Muscle of arm (tissue), 1 donor: ENCODE measurements at regions not wholly inside any gene's neighbourhood (a gene's known extent, or its start where the extent isn't known, plus 50 kb on each side); places are given as distances from the start of the nearest gene placed in this dataset.
A peak's percentile ranks its signal among the peaks of the same experiment; 100 is the strongest.
"Not testable (repeated sequence)": the region's sequence is repeated elsewhere in the genome, so short reads cannot be mapped to it uniquely, and the experiment has no call there.

Experiments used
- DNase-seq: peaks from one replicate; pipeline ENCODE4 v3.0.0-alpha.2; 2013

DNA sequence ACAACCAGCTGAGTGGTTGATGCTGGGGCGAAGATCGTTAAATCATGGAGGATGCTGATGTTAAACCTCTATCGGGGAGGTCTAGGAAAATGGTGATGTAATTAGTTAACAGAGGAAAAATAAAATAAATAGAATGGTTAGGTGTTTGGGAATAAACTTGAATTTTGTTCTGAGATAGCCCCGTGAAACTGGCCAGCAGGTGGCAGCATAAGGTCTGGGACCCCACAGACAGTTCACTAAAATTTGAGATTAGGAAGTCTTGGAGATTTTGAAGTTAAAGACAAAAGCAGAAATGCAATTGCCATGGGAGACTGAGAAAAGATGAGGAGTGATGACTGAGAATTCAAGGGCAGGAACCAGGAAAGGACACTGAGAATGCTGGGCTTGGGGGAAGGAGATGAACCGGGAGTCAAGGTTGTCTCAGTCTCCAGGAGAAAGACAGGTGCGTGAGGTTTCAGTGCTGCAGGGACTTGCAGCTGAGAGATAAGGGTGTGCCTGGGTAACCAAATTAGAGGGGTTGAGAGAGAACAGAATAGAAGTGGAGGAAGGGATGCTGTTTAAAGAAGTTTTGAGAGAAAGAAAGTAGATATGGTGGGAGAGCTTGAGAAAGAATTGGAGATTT, 248.0 kb downstream of the ZNF92 start:
- DNase-seq = peak; percentile 2

DNA sequence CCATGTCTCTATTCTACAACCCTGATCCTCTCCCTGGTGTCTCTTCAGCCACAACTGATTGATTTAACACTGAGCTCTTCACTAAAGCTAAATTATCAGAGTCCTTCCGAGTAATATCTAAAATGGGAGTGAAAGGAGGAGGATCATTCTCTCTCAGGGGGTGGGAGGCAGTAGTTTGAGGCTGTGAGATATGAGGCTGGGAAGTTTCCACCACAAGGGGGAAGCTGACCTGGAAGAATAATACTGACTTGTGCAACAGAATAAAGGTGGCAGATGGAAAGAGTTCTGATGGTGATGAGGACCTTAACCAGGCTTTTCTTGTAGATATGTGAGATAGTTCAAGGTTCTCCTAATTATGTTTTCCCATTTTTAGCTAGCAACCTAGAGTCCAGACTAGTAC, 241.6 kb upstream of the VKORC1L1 start:
- DNase-seq = not testable (repeated sequence)

DNA sequence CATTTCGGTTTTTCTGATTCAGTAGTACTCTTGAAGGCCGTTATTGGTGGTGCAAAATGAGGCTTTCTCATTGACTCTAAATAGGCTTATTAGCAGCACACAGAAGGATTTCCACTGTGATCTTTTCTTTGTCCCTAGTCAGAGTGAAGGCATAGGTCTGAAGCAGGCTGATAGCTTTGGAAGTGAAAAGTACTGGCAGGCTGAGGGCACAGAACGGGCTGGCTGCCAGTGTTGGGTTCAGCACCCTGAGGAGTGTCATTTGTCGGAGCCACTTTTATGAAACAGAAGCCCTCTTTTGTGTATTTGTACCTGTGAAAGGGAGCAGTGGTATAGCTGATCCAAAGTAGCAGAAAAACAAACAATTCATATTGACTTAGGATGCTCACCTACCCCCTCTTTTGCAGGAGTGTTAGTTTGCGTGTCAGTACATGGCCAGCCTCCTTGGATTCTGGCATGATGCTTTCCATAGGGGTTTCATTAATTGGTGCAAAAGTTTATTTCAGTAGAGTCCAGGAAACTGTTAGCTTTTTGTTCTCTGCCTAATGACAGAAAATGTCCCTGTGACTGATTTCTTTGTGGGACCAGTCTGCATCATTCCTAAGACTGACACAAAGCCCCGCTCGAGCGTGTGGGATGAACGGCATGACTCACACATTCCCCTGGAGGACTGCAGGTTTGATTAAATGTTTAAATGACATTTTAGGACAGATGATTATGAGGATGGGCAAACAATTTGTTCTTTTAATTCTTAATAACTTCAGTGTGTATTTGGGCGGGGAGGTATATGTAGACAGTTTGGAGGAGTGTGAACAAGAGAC, 239.1 kb upstream of the VKORC1L1 start:
- DNase-seq = not testable (repeated sequence)

DNA sequence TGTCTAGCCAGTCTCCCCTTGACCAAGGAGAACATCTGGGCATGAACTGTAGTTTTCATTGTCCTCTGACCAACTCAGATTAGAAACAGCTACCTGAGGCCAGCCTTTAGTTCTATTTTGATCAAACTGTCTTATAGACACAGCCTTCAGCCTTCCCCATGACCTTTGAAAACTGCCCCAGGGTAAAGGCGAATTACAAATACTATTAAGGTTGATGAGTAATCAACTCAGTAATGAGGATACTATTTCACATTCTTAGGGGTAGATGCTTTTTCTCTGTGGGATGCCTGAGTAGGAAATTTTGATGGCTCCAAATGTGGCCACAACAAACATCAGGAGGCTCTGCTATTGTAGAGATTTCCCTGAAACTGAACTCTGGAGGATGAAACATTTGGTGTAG, 234.0 kb upstream of the VKORC1L1 start:
- not testable (repeated sequence) for DNase-seq

DNA sequence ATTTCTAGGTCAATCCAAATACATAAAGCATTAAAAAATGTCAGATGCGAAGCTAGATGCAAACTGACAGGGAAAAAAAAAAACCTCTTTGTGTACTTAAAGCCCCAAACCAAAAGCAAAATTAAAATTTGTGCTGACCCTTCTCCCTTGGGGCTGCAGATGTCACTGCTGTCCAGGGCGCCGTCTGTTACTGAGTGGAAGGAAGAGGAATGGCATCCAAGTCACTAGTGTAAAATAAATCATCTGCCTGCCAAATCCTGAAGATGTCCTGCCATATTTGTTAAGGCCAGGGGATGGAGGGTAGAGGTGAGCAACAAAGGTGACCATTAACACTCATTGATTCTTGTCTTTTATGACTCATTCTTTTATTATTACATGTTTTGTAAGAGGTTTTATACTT, 233.2 kb upstream of the VKORC1L1 start:
- DNase-seq = not testable (repeated sequence)

DNA sequence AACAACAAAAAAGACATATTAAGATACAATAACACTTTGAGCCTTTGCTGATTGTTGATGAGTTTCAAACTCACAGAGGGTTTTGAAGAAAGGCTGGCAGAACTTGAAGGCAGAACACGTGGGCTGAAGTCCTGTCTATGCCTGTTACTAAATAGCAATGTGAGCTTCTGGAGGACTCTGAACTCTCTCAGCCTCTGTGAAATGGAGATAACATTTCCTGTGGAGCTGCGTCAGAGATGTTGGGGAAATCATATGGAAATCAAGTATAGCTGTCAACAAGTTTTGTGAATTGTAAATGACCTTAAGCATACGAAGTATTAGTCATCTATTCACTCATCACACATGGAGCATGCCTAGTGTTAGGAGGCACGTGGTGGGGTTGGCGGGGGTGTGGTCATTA, 229.4 kb upstream of the VKORC1L1 start:
- not testable (repeated sequence) for DNase-seq

DNA sequence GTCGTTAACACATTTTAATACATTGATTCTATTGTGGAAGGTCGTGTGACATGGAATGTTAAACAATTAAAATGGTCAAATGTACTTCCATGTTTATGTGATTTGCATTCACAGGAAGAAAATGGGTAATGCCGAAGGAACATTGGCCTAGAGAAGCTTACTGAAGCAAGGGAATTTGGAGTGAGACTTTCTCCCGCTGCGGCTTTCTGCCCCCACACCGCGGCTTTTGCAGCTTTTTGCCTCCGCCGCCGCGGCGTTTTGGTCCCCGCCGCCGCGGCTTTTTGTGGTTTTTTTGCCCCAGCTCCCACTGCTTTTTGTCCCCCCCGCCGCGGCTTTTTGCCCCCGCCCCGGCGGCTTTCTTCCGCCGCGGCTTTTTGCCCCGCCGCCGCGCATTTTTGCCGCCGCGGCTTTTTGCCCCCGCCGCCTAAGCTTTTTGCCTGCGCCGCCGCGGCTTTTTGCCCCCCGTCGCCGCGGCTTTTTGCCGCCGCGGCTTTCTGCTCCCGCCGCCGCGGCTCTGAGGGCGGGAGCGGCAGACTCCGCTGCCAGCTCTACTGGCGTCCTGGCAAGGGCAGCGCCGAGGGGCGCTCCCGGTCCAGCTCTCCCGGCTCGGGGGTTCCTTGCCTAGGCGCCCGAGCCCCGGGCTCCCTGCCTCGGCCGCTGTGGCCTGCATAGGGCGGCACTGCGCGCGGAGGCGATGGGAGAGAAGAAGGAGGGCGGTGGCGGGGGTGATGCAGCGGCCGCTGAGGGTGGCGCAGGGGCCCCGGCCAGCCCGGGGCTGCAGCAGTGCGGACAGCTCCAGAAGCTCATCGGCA, 225.5 kb upstream of the VKORC1L1 start:
- not testable (repeated sequence) for DNase-seq

DNA sequence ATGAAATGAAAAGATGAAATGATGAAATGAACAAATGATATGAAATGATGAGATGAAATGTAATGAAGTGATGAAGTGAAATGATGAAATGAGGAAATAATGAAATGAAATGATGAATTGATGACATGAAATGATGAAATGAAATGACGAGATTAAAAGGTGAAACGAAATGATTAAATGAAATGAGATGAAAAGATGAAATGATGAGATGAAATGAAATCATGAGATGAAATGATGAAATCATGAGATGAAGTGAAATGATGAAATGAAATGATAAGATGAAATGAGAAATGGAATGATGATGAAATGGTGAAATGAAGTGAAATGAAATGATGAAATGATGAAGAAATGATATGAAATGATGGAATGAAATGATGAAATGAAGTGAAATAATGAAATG, 221.7 kb upstream of the VKORC1L1 start:
- not testable (repeated sequence) for DNase-seq

DNA sequence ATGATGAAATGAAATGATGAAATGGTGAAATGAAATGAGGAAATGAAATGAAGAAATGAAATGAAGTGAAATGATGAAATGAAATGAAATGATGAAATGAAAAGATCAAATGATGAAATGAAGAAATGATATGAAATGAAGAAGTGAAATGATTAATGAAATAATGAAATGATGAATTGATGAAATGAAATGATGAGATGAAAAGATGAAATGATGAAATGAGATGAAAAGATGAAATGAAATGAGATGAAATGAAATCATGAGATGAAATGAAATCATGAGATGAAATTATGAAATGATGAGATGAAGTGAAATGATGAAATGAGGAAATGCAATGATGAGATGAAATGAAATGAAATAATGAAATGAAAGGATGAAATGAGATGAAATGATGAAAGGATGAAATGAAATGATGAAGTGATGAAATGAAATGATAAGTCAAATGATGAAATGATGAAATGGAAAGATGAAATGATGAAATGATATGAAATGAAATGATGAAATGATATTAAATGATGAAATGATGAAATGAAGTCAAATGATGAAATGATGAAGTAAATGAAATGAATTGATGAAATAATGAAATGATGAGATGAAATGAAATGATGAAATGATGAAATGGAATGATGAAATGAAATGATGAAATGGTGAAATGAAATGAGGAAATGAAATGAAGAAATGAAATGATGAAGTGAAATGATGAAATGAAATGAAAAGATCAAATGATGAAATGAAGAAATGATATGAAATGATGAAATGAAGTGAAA, 220.9 kb upstream of the VKORC1L1 start:
- not testable (repeated sequence) for DNase-seq

DNA sequence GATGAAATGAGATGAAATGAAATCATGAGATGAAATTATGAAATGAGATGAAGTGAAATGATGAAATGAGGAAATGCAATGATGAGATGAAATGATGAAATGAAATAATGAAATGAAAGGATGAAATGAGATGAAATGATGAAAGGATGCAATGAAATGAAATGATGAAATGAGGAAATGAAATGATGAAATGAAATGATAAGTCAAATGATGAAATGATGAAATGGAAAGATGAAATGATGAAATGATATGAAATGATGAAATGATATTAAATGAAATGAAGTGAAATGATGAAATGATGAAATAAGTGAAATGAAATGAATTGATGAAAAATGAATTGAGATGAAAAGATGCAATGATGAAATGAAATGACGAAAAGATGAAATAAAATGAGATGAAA, 220.2 kb upstream of the VKORC1L1 start:
- not testable (repeated sequence) for DNase-seq

DNA sequence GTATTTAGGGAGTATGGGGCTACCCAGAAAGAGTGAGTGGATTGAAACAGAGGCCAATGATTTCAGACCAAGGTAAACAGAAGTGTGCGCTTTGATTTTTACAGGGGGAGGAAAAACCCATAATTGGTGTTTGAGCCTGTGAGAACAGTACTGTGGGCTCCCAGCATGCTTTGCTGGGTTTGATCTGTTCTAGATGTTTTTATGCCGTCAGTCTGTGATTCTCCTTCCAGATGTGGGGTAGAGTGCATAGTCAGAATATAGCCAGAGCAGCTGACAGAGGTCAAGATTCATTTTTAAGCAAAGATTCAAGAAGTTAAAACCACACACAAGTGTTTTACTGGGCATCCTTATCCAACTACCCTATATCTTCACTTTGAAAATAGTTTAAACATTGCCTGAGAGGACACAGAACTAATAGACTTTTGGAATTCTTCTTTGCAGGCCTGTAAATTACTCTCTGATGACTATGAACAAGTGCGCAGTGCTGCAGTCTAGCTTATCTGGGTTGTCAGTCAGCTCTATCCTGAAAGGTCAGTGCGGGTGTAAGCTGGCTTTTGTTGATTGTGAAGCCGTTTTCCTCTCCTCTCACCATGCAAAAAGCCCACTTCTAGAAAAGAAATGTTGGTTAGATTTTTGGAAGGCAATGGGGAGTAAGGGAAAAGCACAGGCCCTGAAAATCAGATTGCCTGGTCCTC, 216.2 kb upstream of the VKORC1L1 start:
- not testable (repeated sequence) for DNase-seq

DNA sequence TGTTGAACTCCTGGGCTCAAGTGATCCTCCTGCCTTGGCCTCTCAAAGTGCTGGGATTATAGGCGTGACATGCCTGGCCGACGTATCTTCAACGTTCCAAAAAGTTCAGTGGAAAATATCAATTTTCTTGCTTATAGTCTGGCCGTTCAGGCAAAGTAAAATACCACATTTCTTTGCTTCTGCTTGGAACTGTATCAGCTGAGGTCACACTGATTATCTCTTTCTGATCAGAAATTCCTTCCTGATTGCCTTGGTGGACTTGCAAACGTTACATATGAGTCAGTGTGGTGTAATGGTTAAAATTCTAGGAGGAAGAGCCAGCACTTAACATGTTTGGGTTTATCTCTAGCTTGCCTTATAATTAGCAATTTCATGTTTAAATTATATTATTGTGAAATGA, 189.5 kb upstream of the VKORC1L1 start:
- DNase-seq = not testable (repeated sequence)

DNA sequence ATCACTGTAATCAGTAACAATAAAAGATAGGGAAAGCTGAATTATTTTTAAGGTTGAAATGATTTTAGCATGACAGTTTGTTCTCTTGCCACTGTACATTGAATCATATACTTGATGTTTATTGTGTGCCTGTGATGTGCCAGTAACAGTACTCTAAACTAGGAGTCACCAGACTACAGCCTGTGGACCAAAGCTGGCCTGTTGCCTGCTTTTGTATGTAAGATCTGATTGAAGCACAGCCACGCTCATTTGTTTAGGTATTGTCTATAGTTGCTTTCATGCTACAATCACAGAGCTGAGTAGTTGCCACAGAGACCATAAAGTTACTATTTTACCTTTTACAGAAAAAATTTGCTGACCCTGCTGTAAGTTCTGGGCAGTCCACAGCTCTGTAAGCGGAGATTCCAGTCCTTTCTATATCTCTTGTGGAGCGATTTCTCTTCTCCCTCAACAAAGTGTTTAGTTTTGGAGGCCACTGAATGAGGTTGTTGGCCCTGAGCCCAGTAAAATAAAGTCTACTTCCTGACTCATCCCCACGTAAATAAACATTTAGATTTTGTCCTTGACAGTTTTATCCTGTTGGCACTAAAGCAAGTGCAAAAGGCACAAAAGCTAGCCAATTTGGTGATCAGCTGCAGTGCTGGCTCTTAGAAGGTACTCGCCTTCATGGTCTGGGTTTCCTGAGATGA, 173.7 kb upstream of the VKORC1L1 start:
- not testable (repeated sequence) for DNase-seq

DNA sequence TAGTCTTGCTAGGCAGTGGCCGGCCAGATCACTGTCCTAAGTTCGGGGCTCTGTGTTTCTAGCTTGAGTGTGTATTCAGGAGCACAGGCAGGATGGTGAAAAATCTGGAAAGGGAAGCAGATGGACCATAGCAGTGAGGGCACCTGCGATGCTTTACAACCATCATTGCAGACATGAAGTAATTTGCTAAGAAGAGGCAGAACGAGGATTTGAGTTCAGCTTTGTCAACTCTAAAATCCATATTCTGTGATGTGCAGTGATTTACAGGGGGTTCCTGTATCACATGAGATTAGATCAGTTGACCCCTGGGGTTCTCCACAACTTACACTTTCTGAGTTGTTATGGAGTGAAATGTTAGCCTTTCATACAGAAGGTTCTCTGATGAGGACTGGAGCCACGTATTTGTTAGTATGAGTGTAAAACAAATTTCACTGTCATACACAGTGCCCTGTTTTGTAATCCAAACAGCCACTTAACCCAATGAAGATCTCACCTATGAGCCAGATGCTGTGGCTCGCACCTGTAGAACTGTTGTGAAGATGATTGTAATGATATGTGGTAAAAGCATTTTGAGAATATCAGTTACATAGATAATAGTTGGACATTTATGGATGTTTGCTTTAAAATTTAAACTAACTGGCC, 173.0 kb upstream of the VKORC1L1 start:
- DNase-seq = not testable (repeated sequence)

DNA sequence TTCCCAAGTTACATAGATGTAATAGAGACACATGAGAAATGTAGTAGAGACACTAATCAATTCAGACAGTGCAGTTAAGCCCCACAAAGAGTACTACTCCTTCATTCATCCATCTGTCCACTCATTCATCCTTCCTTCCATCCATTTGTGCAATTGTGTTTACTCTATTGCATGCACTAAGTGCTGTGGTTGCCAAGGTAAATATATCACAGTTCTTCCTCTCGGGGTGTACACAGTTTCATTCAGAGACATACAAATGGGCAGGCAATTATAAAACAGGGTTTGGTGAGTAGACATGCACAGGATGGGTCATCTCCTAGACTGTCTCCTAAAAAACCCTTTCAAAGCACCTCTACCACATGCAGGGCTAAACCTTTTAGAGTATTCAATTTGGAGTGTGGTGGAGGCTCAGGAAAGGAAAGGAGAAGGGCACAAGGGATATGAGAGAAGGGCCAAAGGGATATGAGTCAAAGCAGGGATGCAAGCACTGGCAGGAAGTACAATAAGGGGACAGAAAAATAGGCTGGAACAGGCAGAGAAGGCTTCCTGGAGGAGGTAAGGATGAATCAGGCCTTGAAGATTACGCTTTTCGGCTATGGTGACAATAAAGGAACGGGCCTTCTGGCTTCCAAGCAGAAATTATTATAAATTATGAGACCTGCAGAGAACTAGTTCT, 153.6 kb upstream of the VKORC1L1 start:
- DNase-seq = not testable (repeated sequence)

DNA sequence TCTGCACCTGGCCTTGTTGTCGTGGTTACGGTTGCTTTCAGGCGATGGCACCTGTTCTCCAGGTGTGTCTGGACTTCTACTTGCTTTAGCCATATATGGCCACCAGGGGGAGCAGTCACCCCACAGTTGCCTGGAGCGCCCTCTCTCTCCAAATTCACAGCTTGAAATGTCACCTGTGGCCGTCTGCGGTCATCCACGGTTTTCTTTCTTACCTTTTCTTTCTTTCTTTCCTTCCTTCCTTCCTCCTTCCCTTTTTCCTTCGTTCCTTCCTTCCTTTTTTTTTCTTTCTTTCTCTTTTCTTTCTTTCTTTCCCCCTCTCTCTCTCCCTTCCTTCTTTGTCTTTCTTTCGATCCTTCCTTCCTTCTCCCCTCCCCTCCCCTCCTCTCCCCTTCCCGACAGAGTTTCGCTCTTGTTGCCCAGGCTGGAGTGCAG, 150.5 kb upstream of the VKORC1L1 start:
- DNase-seq = peak; percentile 18

DNA sequence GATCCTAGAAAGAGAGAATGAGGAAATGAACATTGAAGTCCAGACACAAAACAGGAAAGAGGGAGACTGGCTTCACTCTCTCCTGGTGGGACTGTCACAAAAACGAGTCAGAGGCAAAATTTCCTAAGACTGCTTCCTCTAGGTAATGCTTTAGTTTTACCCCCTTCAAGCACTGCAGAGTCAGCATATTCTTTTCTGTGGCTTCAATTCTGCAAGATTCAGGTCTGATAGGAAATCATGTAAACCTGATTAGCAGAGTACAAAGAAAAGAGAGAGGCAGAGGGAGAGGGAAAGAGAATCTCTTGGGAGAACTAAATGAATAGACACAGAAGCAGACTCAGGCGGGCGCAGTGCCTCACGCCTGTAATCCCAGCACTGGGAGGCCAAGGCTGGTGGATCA, 145.7 kb upstream of the VKORC1L1 start:
- DNase-seq = not testable (repeated sequence)

DNA sequence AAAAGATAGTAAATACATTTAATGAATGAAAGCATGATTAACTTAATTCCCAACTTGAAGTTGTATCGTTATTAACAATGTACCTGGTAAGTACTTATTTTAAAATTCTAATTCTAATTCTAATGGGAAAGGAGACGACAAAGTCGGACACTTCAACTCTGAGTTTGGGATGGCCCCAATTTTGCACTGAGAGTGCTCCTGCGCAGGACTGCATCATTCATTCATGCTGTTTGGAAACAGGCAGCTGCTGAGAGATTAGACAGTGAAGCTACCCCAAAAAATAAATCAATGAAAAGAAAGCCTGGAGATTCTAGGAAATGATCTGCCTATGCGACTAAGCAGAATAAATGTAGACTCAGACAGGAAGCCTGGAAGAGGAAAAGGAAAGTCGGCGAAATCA, 141.7 kb upstream of the VKORC1L1 start:
- no peak for DNase-seq

DNA sequence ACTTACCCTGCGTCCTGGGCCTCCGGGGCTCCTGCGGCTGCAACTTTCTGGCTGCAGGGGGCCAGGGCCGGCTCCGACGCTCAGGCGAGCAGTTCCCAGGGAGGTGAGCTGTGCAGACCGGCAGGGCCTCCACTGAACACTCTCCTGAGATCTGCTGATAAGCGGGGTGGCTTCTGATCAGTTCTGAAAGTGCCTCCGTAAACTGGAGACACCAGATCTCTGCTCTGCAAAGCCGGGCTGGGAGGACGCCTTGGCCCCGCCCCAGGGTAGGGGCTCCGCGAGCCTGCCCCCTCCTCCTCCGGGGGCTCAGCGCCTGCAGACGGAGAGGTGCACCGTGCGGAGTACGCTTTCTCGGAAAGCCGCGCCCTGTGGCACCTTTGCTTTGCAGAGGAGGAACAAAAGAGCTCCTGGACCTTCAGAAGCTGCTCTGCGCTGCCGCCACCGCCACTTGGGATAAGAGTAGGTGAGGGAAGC, 141.3 kb upstream of the VKORC1L1 start:
- DNase-seq = no peak
